Stimulated activated CD4-positive, alpha-beta T cell treated with anti-CD3 and anti-CD28 coated beads, TNF-alpha, amount 100 ng/mL, for 24 hours (primary cell): ENCODE measurements at regions not wholly inside any gene's neighbourhood (a gene's known extent, or its start where the extent isn't known, plus 50 kb on each side); places are given as distances from the start of the nearest gene placed in this dataset.
"Not testable (repeated sequence)": the region's sequence is repeated elsewhere in the genome, so short reads cannot be mapped to it uniquely, and the experiment has no call there.

Experiments
- DNase-seq, 3 experiments: peaks; one replicate each; pipeline ENCODE4 v3.0.0-alpha.2; 2020; ENCODE audit warnings: low read depth in 3 of 3

- DNase-seq: no peak
Measured at GRCh38 chr10:130510755-130511154, 374.6 kb downstream of the GLRX3 start.

- DNase-seq: no peak
Measured at GRCh38 chr10:130511766-130512165, 375.6 kb downstream of the GLRX3 start.

GRCh38 chr10:130512936-130513335 lies 376.7 kb downstream of the GLRX3 start:
- DNase-seq: no peak

- no peak for DNase-seq
Measured at GRCh38 chr10:130513686-130514476, 377.7 kb downstream of the GLRX3 start.

GRCh38 chr10:130515670-130516069 lies 379.5 kb downstream of the GLRX3 start:
- no peak for DNase-seq

- DNase-seq: no peak
Measured at GRCh38 chr10:130516141-130516735, 380.0 kb downstream of the GLRX3 start.

GRCh38 chr10:130518921-130519320 lies 382.7 kb downstream of the GLRX3 start:
- DNase-seq: not testable (repeated sequence)

- DNase-seq: no peak
Measured at GRCh38 chr10:130519791-130520190, 383.6 kb downstream of the GLRX3 start.

GRCh38 chr10:130531312-130531711 lies 395.1 kb downstream of the GLRX3 start:
- DNase-seq: no peak

GRCh38 chr10:130541090-130541489 lies 404.9 kb downstream of the GLRX3 start:
- no peak for DNase-seq

- no peak for DNase-seq
Measured at GRCh38 chr10:130542761-130543160, 406.6 kb downstream of the GLRX3 start.

GRCh38 chr10:130543794-130544193 lies 407.6 kb downstream of the GLRX3 start:
- no peak for DNase-seq

- DNase-seq: no peak
Measured at GRCh38 chr10:130545122-130545521, 408.9 kb downstream of the GLRX3 start.

GRCh38 chr10:130545697-130546096 lies 409.5 kb downstream of the GLRX3 start:
- no peak for DNase-seq

- no peak for DNase-seq
Measured at GRCh38 chr10:130546841-130547240, 410.6 kb downstream of the GLRX3 start.

GRCh38 chr10:130547368-130547767 lies 411.2 kb downstream of the GLRX3 start:
- no peak for DNase-seq

- DNase-seq: no peak
Measured at GRCh38 chr10:130550952-130551674, 414.9 kb downstream of the GLRX3 start.

- no peak for DNase-seq
Measured at GRCh38 chr10:130551676-130552075, 415.5 kb downstream of the GLRX3 start.

- DNase-seq: no peak
Measured at GRCh38 chr10:130553826-130554225, 417.6 kb downstream of the GLRX3 start.

- DNase-seq: no peak
Measured at GRCh38 chr10:130554701-130555410, 418.7 kb downstream of the GLRX3 start.

GRCh38 chr10:130555411-130555750 lies 419.2 kb downstream of the GLRX3 start:
- DNase-seq: no peak

GRCh38 chr10:130557181-130557845 lies 421.1 kb downstream of the GLRX3 start:
- no peak for DNase-seq
